SJCRH30 (cell line): ENCODE measurements at regions not wholly inside any gene's neighbourhood (a gene's known extent, or its start where the extent isn't known, plus 50 kb on each side); places are given as distances from the start of the nearest gene placed in this dataset.

Source experiments
- DNase-seq, 2 experiments: peaks; one replicate each; pipeline ENCODE4 v3.0.0-alpha.2; 2015 to 2020
- H3K27ac ChIP-seq: fragments of 250-450 bp; sonication (Bioruptor Pico); 2 replicates; pipeline ENCODE4 v1.5.1; 2020; ENCODE audit warnings: mild to moderate bottlenecking, moderate library complexity
- H3K27me3 ChIP-seq: fragments of 250-450 bp; sonication (Bioruptor Pico); 2 replicates; pipeline ENCODE4 v1.5.1; 2020; ENCODE audit warnings: mild to moderate bottlenecking, moderate library complexity
- H3K36me3 ChIP-seq: fragments of 250-450 bp; sonication (Bioruptor Pico); 2 replicates; pipeline ENCODE4 v1.5.1; 2020; ENCODE audit warnings: mild to moderate bottlenecking, moderate library complexity
- H3K4me1 ChIP-seq: fragments of 250-450 bp; sonication (Bioruptor Pico); 2 replicates; pipeline ENCODE4 v1.5.1; 2020; ENCODE audit warnings: mild to moderate bottlenecking, moderate library complexity
- H3K4me3 ChIP-seq: fragments of 250-450 bp; sonication (Bioruptor Pico); 2 replicates; pipeline ENCODE4 v1.5.1; 2020; ENCODE audit warnings: mild to moderate bottlenecking, moderate library complexity
- H3K9me3 ChIP-seq: fragments of 250-450 bp; sonication (Bioruptor Pico); replicated peaks from 2 replicates; pipeline ENCODE4 v1.5.1; 2020; ENCODE audit warnings: mild to moderate bottlenecking, moderate library complexity

GRCh38 chr18:2027016-2027415, 544.3 kb downstream of the METTL4 start:
- H3K27me3 ChIP-seq, result no peaks in the 10 kb centered on the region
- no peaks in the 10 kb centered on the region for H3K36me3 ChIP-seq
- no peak overlapping the region for H3K27ac ChIP-seq

GRCh38 chr18:2027756-2028155, 543.5 kb downstream of the METTL4 start:
- Histone ChIP-seq H3K36me3 (no peaks in the 10 kb centered on the region), H3K4me3 (no peak overlapping the region), H3K27ac (no peak overlapping the region), H3K4me1 (no peaks in the 10 kb centered on the region), H3K27me3 (no peaks in the 10 kb centered on the region), H3K9me3 (no peaks in the 10 kb centered on the region)
- no peak for DNase-seq

More at GRCh38 chr18:2027016-2027415, 544.3 kb downstream of the METTL4 start:
- H3K9me3 ChIP-seq, result no peaks in the 10 kb centered on the region
- no peak for DNase-seq
- no peak overlapping the region for H3K4me3 ChIP-seq
- no peaks in the 10 kb centered on the region for H3K4me1 ChIP-seq

- H3K27ac ChIP-seq, result no peak overlapping the region
- no peaks in the 10 kb centered on the region for H3K27me3 ChIP-seq
- H3K4me3 ChIP-seq, result no peak overlapping the region
- no peaks in the 10 kb centered on the region for H3K4me1 ChIP-seq
- no peaks in the 10 kb centered on the region for H3K9me3 ChIP-seq
- H3K36me3 ChIP-seq, result no peaks in the 10 kb centered on the region
- no peak for DNase-seq
Measured at GRCh38 chr18:2028986-2029385, 542.3 kb downstream of the METTL4 start.

- no peaks in the 10 kb centered on the region for H3K4me1 ChIP-seq
- no peak overlapping the region for H3K4me3 ChIP-seq
- H3K9me3 ChIP-seq, result no peaks in the 10 kb centered on the region
- H3K36me3 ChIP-seq, result no peaks in the 10 kb centered on the region
- no peaks in the 10 kb centered on the region for H3K27me3 ChIP-seq
- no peak overlapping the region for H3K27ac ChIP-seq
- DNase-seq, result no peak
Measured at GRCh38 chr18:2030647-2031046, 540.7 kb downstream of the METTL4 start.

- no peak for DNase-seq
- Histone ChIP-seq H3K36me3 (no peaks in the 10 kb centered on the region), H3K27me3 (no peaks in the 10 kb centered on the region), H3K4me3 (no peak overlapping the region), H3K9me3 (no peaks in the 10 kb centered on the region), H3K27ac (no peak overlapping the region), H3K4me1 (no peaks in the 10 kb centered on the region)
Measured at GRCh38 chr18:2032036-2032435, 539.3 kb downstream of the METTL4 start.

GRCh38 chr18:2035056-2035455, 536.2 kb downstream of the METTL4 start:
- DNase-seq, result no peak
- no peaks in the 10 kb centered on the region for H3K4me1 ChIP-seq
- no peaks in the 10 kb centered on the region for H3K9me3 ChIP-seq
- H3K36me3 ChIP-seq, result no peaks in the 10 kb centered on the region
- no peak overlapping the region for H3K27ac ChIP-seq
- H3K27me3 ChIP-seq, result no peaks in the 10 kb centered on the region
- H3K4me3 ChIP-seq, result no peak overlapping the region

GRCh38 chr18:2036086-2036485, 535.2 kb downstream of the METTL4 start:
- H3K27ac ChIP-seq, result no peak overlapping the region
- no peaks in the 10 kb centered on the region for H3K27me3 ChIP-seq
- H3K36me3 ChIP-seq, result no peaks in the 10 kb centered on the region
- H3K9me3 ChIP-seq, result no peaks in the 10 kb centered on the region
- no peak for DNase-seq
- no peaks in the 10 kb centered on the region for H3K4me1 ChIP-seq
- H3K4me3 ChIP-seq, result no peak overlapping the region

- no peak for DNase-seq
- Histone ChIP-seq H3K4me1 (no peaks in the 10 kb centered on the region), H3K27me3 (no peaks in the 10 kb centered on the region), H3K4me3 (no peak overlapping the region), H3K27ac (no peak overlapping the region), H3K36me3 (no peaks in the 10 kb centered on the region), H3K9me3 (no peaks in the 10 kb centered on the region)
Measured at GRCh38 chr18:2040279-2040678, 531.0 kb downstream of the METTL4 start.

- DNase-seq, result no peak
- Histone ChIP-seq H3K27me3 (no peaks in the 10 kb centered on the region), H3K27ac (no peak overlapping the region), H3K36me3 (no peaks in the 10 kb centered on the region), H3K4me3 (no peak overlapping the region), H3K4me1 (no peaks in the 10 kb centered on the region), H3K9me3 (no peaks in the 10 kb centered on the region)
Measured at GRCh38 chr18:2049986-2050385, 521.3 kb downstream of the METTL4 start.

GRCh38 chr18:2050702-2051201, 520.6 kb downstream of the METTL4 start:
- Histone ChIP-seq H3K27me3 (no peaks in the 10 kb centered on the region), H3K36me3 (no peaks in the 10 kb centered on the region), H3K27ac (no peak overlapping the region), H3K4me3 (no peak overlapping the region), H3K4me1 (no peaks in the 10 kb centered on the region), H3K9me3 (no peaks in the 10 kb centered on the region)
- no peak for DNase-seq

- no peak for DNase-seq
- Histone ChIP-seq H3K27me3 (no peaks in the 10 kb centered on the region), H3K27ac (no peak overlapping the region), H3K4me1 (no peaks in the 10 kb centered on the region), H3K9me3 (no peaks in the 10 kb centered on the region), H3K36me3 (no peaks in the 10 kb centered on the region), H3K4me3 (no peak overlapping the region)
Measured at GRCh38 chr18:2053490-2054089, 517.7 kb downstream of the METTL4 start.

GRCh38 chr18:2059336-2059735, 512.0 kb downstream of the METTL4 start:
- no peaks in the 10 kb centered on the region for H3K9me3 ChIP-seq
- H3K4me3 ChIP-seq, result no peak overlapping the region
- no peaks in the 10 kb centered on the region for H3K36me3 ChIP-seq
- no peaks in the 10 kb centered on the region for H3K4me1 ChIP-seq
- no peaks in the 10 kb centered on the region for H3K27me3 ChIP-seq
- no peak overlapping the region for H3K27ac ChIP-seq
- DNase-seq, result no peak

GRCh38 chr18:2060086-2060485, 511.2 kb downstream of the METTL4 start:
- no peak for DNase-seq
- Histone ChIP-seq H3K36me3 (no peaks in the 10 kb centered on the region), H3K4me1 (no peaks in the 10 kb centered on the region), H3K9me3 (no peaks in the 10 kb centered on the region), H3K4me3 (no peak overlapping the region), H3K27ac (no peak overlapping the region), H3K27me3 (no peaks in the 10 kb centered on the region)

- Histone ChIP-seq H3K9me3 (no peaks in the 10 kb centered on the region), H3K4me3 (no peak overlapping the region), H3K4me1 (no peaks in the 10 kb centered on the region), H3K27ac (no peak overlapping the region), H3K36me3 (no peaks in the 10 kb centered on the region), H3K27me3 (no peaks in the 10 kb centered on the region)
- DNase-seq, result peak in 1 of 2 experiments; percentile 13
Measured at GRCh38 chr18:2070631-2071030, 500.7 kb downstream of the METTL4 start.

- Histone ChIP-seq H3K27me3 (no peaks in the 10 kb centered on the region), H3K27ac (no peak overlapping the region), H3K36me3 (no peaks in the 10 kb centered on the region), H3K4me1 (no peaks in the 10 kb centered on the region), H3K4me3 (no peak overlapping the region), H3K9me3 (no peaks in the 10 kb centered on the region)
- DNase-seq, result no peak
Measured at GRCh38 chr18:2075499-2075898, 495.8 kb downstream of the METTL4 start.

- Histone ChIP-seq H3K4me3 (no peak overlapping the region), H3K4me1 (no peaks in the 10 kb centered on the region), H3K9me3 (no peaks in the 10 kb centered on the region), H3K36me3 (no peaks in the 10 kb centered on the region), H3K27me3 (no peaks in the 10 kb centered on the region), H3K27ac (no peak overlapping the region)
- DNase-seq, result no peak
Measured at GRCh38 chr18:2082676-2083075, 488.6 kb downstream of the METTL4 start.
